Upper lobe of left lung (tissue), 4 donors: ENCODE measurements at regions not wholly inside any gene's neighbourhood (a gene's known extent, or its start where the extent isn't known, plus 50 kb on each side); places are given as distances from the start of the nearest gene placed in this dataset.

Source experiments
- EP300 ChIP-seq, 4 donors: sonication (generic); formaldehyde crosslinking; IDR thresholded peaks; one replicate each; pipeline ENCODE4 v1.5.1; 2017; ENCODE audit warnings: antibody characterized with exemption in 4 of 4, control low read depth in 2 of 4
- POLR2A ChIP-seq, 4 donors: fragments of 450-650 bp; IDR thresholded peaks; one replicate each; pipeline ENCODE4 v1.5.1; 2016 to 2017; ENCODE audit warnings: antibody characterized with exemption in 4 of 4, mild to moderate bottlenecking in 2 of 4
- TF ChIP-seq, protein P1 (sequence below), 6 experiments: fragments of 450-650 bp in 4 of 6; fragments of 200-600 bp in 2 of 6; sonication (generic) in 2 of 6; IDR thresholded peaks; one replicate each; pipeline ENCODE4 v1.5.1; 2016 to 2019; ENCODE audit warnings: antibody characterized with exemption in 6 of 6

DNA sequence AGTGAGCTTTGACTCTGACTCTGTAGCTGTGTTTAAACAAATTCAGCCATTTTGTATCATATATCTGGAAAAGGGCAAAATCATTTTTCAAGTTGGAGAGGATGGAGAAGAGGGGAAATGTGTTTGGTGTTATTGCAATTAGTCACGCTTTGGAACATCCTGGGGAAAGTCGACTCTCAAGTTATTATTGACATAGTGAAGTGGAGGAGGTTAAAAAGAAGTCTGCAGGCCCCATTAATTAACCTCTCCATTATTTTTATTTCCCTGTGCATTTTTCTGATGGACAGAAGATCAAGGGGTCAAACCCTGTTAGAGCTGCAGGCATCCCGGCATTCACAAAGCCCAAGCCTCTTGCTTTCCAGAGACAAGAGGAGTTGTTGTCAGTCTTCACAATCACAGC is 132.6 kb downstream of the TEX36 start:
- TF ChIP-seq, protein P1, sequence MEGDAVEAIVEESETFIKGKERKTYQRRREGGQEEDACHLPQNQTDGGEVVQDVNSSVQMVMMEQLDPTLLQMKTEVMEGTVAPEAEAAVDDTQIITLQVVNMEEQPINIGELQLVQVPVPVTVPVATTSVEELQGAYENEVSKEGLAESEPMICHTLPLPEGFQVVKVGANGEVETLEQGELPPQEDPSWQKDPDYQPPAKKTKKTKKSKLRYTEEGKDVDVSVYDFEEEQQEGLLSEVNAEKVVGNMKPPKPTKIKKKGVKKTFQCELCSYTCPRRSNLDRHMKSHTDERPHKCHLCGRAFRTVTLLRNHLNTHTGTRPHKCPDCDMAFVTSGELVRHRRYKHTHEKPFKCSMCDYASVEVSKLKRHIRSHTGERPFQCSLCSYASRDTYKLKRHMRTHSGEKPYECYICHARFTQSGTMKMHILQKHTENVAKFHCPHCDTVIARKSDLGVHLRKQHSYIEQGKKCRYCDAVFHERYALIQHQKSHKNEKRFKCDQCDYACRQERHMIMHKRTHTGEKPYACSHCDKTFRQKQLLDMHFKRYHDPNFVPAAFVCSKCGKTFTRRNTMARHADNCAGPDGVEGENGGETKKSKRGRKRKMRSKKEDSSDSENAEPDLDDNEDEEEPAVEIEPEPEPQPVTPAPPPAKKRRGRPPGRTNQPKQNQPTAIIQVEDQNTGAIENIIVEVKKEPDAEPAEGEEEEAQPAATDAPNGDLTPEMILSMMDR (IDR thresholded peaks at IDR 0.05) = no peak
- TF ChIP-seq POLR2A (IDR thresholded peaks at IDR 0.05) (no peak), EP300 (IDR thresholded peaks at IDR 0.05) (no peak)
